OCI-LY7 (cell line): ENCODE measurements at regions not wholly inside any gene's neighbourhood (a gene's known extent, or its start where the extent isn't known, plus 50 kb on each side); places are given as distances from the start of the nearest gene placed in this dataset.
A peak's percentile ranks its signal among the peaks of the same experiment; 100 is the strongest.

Experiments used
- BruUV-seq: library from RNA; stranded (reverse); fragments of 400-500 nt; replicated peaks from 2 replicates; lab custom pipeline; 2021; lab: Mats Ljungman, UMichigan
- CTCF ChIA-PET: fragments of 300-600 bp; sonication (Branson Sonifier 250); formaldehyde crosslinking; loops from one replicate; lab custom pipeline; 2022; ENCODE audit warnings: antibody characterized with exemption; ENCODE audit not compliant: unreplicated experiment; lab: Charles Lee
- POLR2A ChIA-PET: fragments of 300-600 bp; sonication (Branson Sonifier 250); formaldehyde crosslinking; loops from one replicate; lab custom pipeline; 2022; ENCODE audit warnings: antibody characterized with exemption; lab: Charles Lee
- DNase-seq: peaks from one replicate; pipeline ENCODE4 v3.0.0-alpha.2; 2015; ENCODE audit warnings: low spot score
- H2AFZ ChIP-seq: fragments of 200-600 bp; sonication (generic), shearing (Covaris generic); 2 replicates; pipeline ENCODE4 v1.6.1; 2014; ENCODE audit warnings: mild to moderate bottlenecking, antibody characterized with exemption, low read length, moderate library complexity
- H3K27ac ChIP-seq: fragments of 200-600 bp; sonication (generic); 2 replicates; pipeline ENCODE4 v1.5.1; 2014; ENCODE audit warnings: mixed run types, low read depth, mild to moderate bottlenecking, moderate library complexity, low read length, inconsistent platforms; ENCODE audit not compliant: poor library complexity, severe bottlenecking
- H3K36me3 ChIP-seq: fragments of 200-600 bp; sonication (generic); 2 replicates; pipeline ENCODE4 v1.6.1; 2014; ENCODE audit warnings: mild to moderate bottlenecking, antibody characterized with exemption, low read length, moderate library complexity, mixed read lengths; ENCODE audit not compliant: insufficient read depth
- H3K4me1 ChIP-seq: fragments of 200-600 bp; sonication (generic); 2 replicates; pipeline ENCODE4 v1.5.1; 2014; ENCODE audit warnings: mild to moderate bottlenecking, low read length; ENCODE audit not compliant: insufficient read depth, poor library complexity, severe bottlenecking
- H3K4me2 ChIP-seq: fragments of 200-600 bp; sonication (generic); 2 replicates; pipeline ENCODE4 v1.6.1; 2014; ENCODE audit warnings: mild to moderate bottlenecking, low read length
- H3K4me3 ChIP-seq: fragments of 200-600 bp; sonication (generic); 2 replicates; pipeline ENCODE4 v1.5.1; 2014; ENCODE audit warnings: mild to moderate bottlenecking, low read depth, low read length; ENCODE audit not compliant: poor library complexity, severe bottlenecking
- H3K79me2 ChIP-seq: fragments of 200-600 bp; sonication (generic); 2 replicates; pipeline ENCODE4 v1.6.1; 2016; ENCODE audit warnings: low read depth, mild to moderate bottlenecking, low read length, moderate library complexity, mixed read lengths; ENCODE audit not compliant: insufficient read depth
- H3K9me2 ChIP-seq: fragments of 200-600 bp; sonication (generic); 2 replicates; pipeline ENCODE4 v1.6.1; 2016; ENCODE audit warnings: mild to moderate bottlenecking, low read length, mixed read lengths; ENCODE audit not compliant: insufficient read depth
- H3K9me3 ChIP-seq: fragments of 200-600 bp; sonication (generic); 2 replicates; pipeline ENCODE4 v1.6.1; 2014; ENCODE audit warnings: mild to moderate bottlenecking, mixed run types, low read length, mixed read lengths
- H4K20me1 ChIP-seq: fragments of 200-600 bp; sonication (generic); 2 replicates; pipeline ENCODE4 v1.6.1; 2014; ENCODE audit warnings: mild to moderate bottlenecking, antibody characterized with exemption, low read length, moderate library complexity, mixed read lengths; ENCODE audit not compliant: insufficient read depth
- CTCF ChIP-seq: fragments of 200-600 bp; sonication (generic); conservative IDR thresholded peaks from 2 replicates; pipeline ENCODE4 v1.5.1; 2014; ENCODE audit warnings: mild to moderate bottlenecking, antibody characterized with exemption, low read length, moderate library complexity, mixed read lengths
- EZH2phosphoT487 ChIP-seq: fragments of 200-600 bp; sonication (generic); IDR thresholded peaks from 2 replicates; pipeline ENCODE4 v1.6.1; 2018; ENCODE audit warnings: low read depth, borderline replicate concordance, mild to moderate bottlenecking, mixed run types, antibody characterized with exemption, low read length, moderate library complexity, mixed read lengths
- intact Hi-C: fragments of 100-400 bp; cut with micrococcal nuclease; formaldehyde crosslinking; loops from one replicate; pipeline ENCODE4 v1.10.0; 2022; ENCODE audit not compliant: unreplicated experiment

DNA sequence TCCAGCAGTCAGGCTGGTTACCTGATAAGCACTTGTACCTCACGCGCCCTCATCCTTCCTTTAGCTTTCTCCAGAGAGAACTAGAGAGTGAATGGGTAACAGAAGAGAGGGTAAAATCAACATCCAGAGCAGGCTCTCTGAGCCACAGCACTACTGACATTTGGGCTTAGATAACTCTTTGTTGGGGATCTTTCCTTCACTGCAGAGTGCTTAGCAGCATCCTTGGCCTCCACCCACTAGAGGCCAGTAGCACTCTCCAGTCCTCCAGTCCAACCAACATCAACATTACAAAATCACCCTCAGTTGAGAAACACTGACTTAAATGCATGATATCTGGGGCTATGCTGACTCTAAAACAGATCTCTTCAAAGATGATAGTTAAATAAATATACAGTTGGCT lies 220.7 kb downstream of the TACR3 start:
- no peak overlapping the region for H3K4me2 ChIP-seq
- intact Hi-C loops = no loop called here
- no peak overlapping the region for H2AFZ ChIP-seq
- H4K20me1 ChIP-seq = no peaks in the 10 kb centered on the region
- peak; percentile 32; the same call in 1 of the 2 replicates for TF ChIP-seq CTCF
- no peak for TF ChIP-seq EZH2phosphoT487
- BruUV-seq = no TSS peak
- H3K4me1 ChIP-seq = no peaks in the 10 kb centered on the region
- H3K27ac ChIP-seq = no peak overlapping the region
- H3K4me3 ChIP-seq = no peak overlapping the region
- H3K9me2 ChIP-seq = no peaks in the 10 kb centered on the region
- ChIA-PET POLR2A (no interaction called here), CTCF (no interaction called here)
- no peaks in the 10 kb centered on the region for H3K9me3 ChIP-seq
- no peak for DNase-seq
- H3K36me3 ChIP-seq = no peaks in the 10 kb centered on the region
- no peaks in the 10 kb centered on the region for H3K79me2 ChIP-seq

- no peak overlapping the region for H3K27ac ChIP-seq
- no peaks in the 10 kb centered on the region for H3K36me3 ChIP-seq
- intact Hi-C loops = no loop called here
- H3K79me2 ChIP-seq = no peaks in the 10 kb centered on the region
- H3K9me3 ChIP-seq = no peaks in the 10 kb centered on the region
- TF ChIP-seq CTCF (no peak), EZH2phosphoT487 (no peak)
- ChIA-PET CTCF (no interaction called here), POLR2A (no interaction called here)
- BruUV-seq = no TSS peak
- no peak overlapping the region for H3K4me2 ChIP-seq
- no peaks in the 10 kb centered on the region for H3K9me2 ChIP-seq
- H2AFZ ChIP-seq = no peak overlapping the region
- H3K4me3 ChIP-seq = no peak overlapping the region
- H4K20me1 ChIP-seq = no peaks in the 10 kb centered on the region
- no peak for DNase-seq
- H3K4me1 ChIP-seq = no peaks in the 10 kb centered on the region
Observed at GRCh38 chr4:103498161-103499070, 221.4 kb downstream of the TACR3 start.

DNA sequence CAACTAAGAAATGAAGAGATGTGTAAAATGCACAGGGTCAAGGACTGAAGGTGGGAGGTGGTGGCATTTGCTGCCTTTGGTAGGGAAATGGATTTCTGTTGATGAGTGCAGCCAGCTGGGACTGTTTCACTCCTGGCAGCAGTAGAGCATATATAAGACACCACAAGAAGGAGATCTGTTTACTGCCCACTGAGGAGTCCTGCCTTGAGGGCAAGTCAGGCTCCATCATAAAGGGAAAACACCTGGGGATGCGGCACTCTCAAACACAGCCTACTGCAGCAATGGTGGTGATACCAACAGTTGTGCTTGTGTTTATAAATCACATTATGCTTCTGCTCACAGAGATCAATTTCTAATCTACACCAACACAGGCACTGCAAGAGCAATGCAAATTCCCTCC lies 222.1 kb downstream of the TACR3 start:
- intact Hi-C loops = no loop called here
- H3K9me3 ChIP-seq = no peaks in the 10 kb centered on the region
- no TSS peak for BruUV-seq
- TF ChIP-seq EZH2phosphoT487 (no peak), CTCF (no peak)
- no peak for DNase-seq
- H3K4me1 ChIP-seq = no peaks in the 10 kb centered on the region
- no peaks in the 10 kb centered on the region for H3K36me3 ChIP-seq
- CTCF ChIA-PET = no interaction called here
- H3K4me3 ChIP-seq = no peak overlapping the region
- H4K20me1 ChIP-seq = no peaks in the 10 kb centered on the region
- no peak overlapping the region for H3K4me2 ChIP-seq
- H2AFZ ChIP-seq = no peak overlapping the region
- H3K9me2 ChIP-seq = no peaks in the 10 kb centered on the region
- H3K27ac ChIP-seq = no peak overlapping the region
- POLR2A ChIA-PET = no interaction called here
- no peaks in the 10 kb centered on the region for H3K79me2 ChIP-seq
